HL-60 (cell line): ENCODE measurements at regions not wholly inside any gene's neighbourhood (a gene's known extent, or its start where the extent isn't known, plus 50 kb on each side); places are given as distances from the start of the nearest gene placed in this dataset.

Experiments
- DNase-seq, 2 experiments: peaks; one replicate each; pipeline ENCODE4 v3.0.0-alpha.2; 2010 to 2020; ENCODE audit warnings: low read depth in 1 of 2, low spot score in 1 of 2
- H3K27ac ChIP-seq: fragments of 250-450 bp; sonication (Bioruptor Pico); replicated peaks from 2 replicates; pipeline ENCODE4 v1.5.1; 2020; ENCODE audit warnings: mild to moderate bottlenecking, moderate library complexity
- H3K27me3 ChIP-seq: fragments of 250-450 bp; sonication (Bioruptor Pico); 2 replicates; pipeline ENCODE4 v1.5.1; 2021; ENCODE audit warnings: mild to moderate bottlenecking, moderate library complexity; ENCODE audit not compliant: insufficient read depth, poor library complexity, severe bottlenecking
- H3K4me3 ChIP-seq: replicated peaks from 2 replicates; pipeline ENCODE4 v1.5.1; 2011; ENCODE audit warnings: mild to moderate bottlenecking, control low read depth, low read length; ENCODE audit not compliant: insufficient read depth
- GABPA ChIP-seq: IDR thresholded peaks from 2 replicates; pipeline ENCODE4 v1.6.1; 2012; ENCODE audit warnings: low read depth
- POLR2AphosphoS5 ChIP-seq: IDR thresholded peaks from 2 replicates; pipeline ENCODE4 v1.6.1; 2012; ENCODE audit warnings: low read depth
- REST ChIP-seq: IDR thresholded peaks from 2 replicates; pipeline ENCODE4 v1.6.1; 2012; ENCODE audit warnings: low read depth; ENCODE audit not compliant: insufficient replicate concordance
- SPI1 ChIP-seq: IDR thresholded peaks from 2 replicates; pipeline ENCODE4 v1.6.1; 2012; ENCODE audit warnings: low read depth, mild to moderate bottlenecking, borderline replicate concordance
- TF ChIP-seq, protein P1 (sequence below): IDR thresholded peaks from one replicate; pipeline ENCODE4 v1.5.1; 2011; ENCODE audit warnings: low read length, control low read depth, inconsistent platforms; ENCODE audit not compliant: insufficient read depth

DNA sequence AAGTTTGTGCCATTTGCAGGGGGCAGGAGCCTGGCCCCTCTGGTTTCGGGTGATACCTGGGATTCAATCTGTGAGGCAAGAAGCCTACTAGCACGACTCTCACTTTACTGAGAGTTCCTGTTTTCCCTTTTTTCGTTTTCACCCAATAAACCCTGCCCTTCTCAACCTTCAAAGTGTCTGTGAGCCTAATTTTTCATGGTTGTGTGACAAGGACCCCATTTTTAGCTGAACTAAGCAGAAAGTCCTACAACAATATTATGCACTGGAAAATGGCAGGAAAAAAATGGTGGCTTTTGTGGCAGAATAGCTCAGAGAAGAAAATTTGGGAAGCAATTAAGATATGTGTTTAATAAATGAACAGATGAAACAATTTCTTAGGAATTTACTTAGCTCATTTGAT is 432.1 kb downstream of the C12orf50 start:
- H3K27ac ChIP-seq: no peak overlapping the region
- H3K27me3 ChIP-seq: no peaks in the 10 kb centered on the region
- TF ChIP-seq, protein P1, sequence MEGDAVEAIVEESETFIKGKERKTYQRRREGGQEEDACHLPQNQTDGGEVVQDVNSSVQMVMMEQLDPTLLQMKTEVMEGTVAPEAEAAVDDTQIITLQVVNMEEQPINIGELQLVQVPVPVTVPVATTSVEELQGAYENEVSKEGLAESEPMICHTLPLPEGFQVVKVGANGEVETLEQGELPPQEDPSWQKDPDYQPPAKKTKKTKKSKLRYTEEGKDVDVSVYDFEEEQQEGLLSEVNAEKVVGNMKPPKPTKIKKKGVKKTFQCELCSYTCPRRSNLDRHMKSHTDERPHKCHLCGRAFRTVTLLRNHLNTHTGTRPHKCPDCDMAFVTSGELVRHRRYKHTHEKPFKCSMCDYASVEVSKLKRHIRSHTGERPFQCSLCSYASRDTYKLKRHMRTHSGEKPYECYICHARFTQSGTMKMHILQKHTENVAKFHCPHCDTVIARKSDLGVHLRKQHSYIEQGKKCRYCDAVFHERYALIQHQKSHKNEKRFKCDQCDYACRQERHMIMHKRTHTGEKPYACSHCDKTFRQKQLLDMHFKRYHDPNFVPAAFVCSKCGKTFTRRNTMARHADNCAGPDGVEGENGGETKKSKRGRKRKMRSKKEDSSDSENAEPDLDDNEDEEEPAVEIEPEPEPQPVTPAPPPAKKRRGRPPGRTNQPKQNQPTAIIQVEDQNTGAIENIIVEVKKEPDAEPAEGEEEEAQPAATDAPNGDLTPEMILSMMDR: no peak
- TF ChIP-seq SPI1: no peak
- no peak for TF ChIP-seq POLR2AphosphoS5
- TF ChIP-seq REST: no peak
- no peak overlapping the region for H3K4me3 ChIP-seq
- DNase-seq: no peak

DNA sequence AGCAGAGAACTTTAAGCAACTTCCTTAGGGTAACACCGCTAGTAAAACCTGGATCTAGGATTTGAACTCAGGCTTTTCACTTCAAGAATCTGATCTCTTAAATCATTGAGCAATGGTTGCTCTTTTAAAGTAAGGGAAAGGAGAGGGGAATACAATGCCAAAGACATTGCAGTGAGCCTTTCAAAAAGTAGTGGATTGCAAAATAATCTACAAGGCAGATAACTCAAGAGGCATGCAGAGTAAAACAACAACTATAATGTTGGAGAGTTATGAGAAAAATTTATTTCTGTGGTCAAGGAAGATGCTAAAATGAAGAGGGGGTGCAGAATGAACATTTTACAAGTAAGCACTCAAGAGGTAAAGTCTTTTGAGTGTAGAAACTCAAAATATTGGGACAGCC is 432.6 kb downstream of the C12orf50 start:
- no peak overlapping the region for H3K27ac ChIP-seq
- TF ChIP-seq, protein P1: no peak
- TF ChIP-seq SPI1 (no peak), POLR2AphosphoS5 (no peak), REST (no peak), GABPA (no peak)
- no peak for DNase-seq
- no peak overlapping the region for H3K4me3 ChIP-seq
- H3K27me3 ChIP-seq: no peaks in the 10 kb centered on the region

GRCh38 chr12:87596134-87596533 is 433.1 kb downstream of the C12orf50 start:
- Histone ChIP-seq H3K4me3 (no peak overlapping the region), H3K27me3 (no peaks in the 10 kb centered on the region), H3K27ac (no peak overlapping the region)
- no peak for DNase-seq
- no peak for TF ChIP-seq SPI1
- TF ChIP-seq, protein P1: no peak
- TF ChIP-seq GABPA: no peak
- TF ChIP-seq REST: no peak
- no peak for TF ChIP-seq POLR2AphosphoS5
